ENCODE measurements at regions not wholly inside any gene's neighbourhood (a gene's known extent, or its start where the extent isn't known, plus 50 kb on each side); places are given as distances from the start of the nearest gene placed in this dataset.

GRCh38 chr7:17481118-17481517 lies 182.7 kb downstream of the AHR start:
- DNase-seq, result no peak
- Mint-ChIP-seq H3K9me3 (no peaks in the 10 kb centered on the region), H3K36me3 (ENCODE audit: insufficient read depth) (no peaks in the 10 kb centered on the region), H3K4me3 (no peak overlapping the region), H3K4me1 (ENCODE audit: low read depth) (no peaks in the 10 kb centered on the region), H3K27me3 (ENCODE audit: low read depth) (no peaks in the 10 kb centered on the region)
- no peak for ATAC-seq

- Mint-ChIP-seq H3K27me3 (ENCODE audit: low read depth) (no peaks in the 10 kb centered on the region), H3K9me3 (no peaks in the 10 kb centered on the region), H3K36me3 (ENCODE audit: insufficient read depth) (no peaks in the 10 kb centered on the region), H3K4me3 (no peak overlapping the region), H3K4me1 (ENCODE audit: low read depth) (peaks cover 11% of the 10 kb centered on the region)
- DNase-seq, result no peak
- ATAC-seq, result no peak
Measured at GRCh38 chr7:17485368-17485767, 186.9 kb downstream of the AHR start.

- Mint-ChIP-seq H3K9me3 (no peaks in the 10 kb centered on the region), H3K27me3 (ENCODE audit: low read depth) (no peaks in the 10 kb centered on the region), H3K4me3 (no peak overlapping the region), H3K36me3 (ENCODE audit: insufficient read depth) (no peaks in the 10 kb centered on the region), H3K4me1 (ENCODE audit: low read depth) (peaks cover 14% of the 10 kb centered on the region)
- DNase-seq (no peak), ATAC-seq (no peak)
Measured at GRCh38 chr7:17485904-17486303, 187.5 kb downstream of the AHR start.

GRCh38 chr7:17486835-17487234 lies 188.4 kb downstream of the AHR start:
- Mint-ChIP-seq H3K9me3 (no peaks in the 10 kb centered on the region), H3K4me3 (no peak overlapping the region), H3K4me1 (ENCODE audit: low read depth) (peaks cover 15% of the 10 kb centered on the region), H3K36me3 (ENCODE audit: insufficient read depth) (no peaks in the 10 kb centered on the region), H3K27me3 (ENCODE audit: low read depth) (no peaks in the 10 kb centered on the region)
- DNase-seq (no peak), ATAC-seq (no peak)

GRCh38 chr7:17487343-17487742 lies 188.9 kb downstream of the AHR start:
- Mint-ChIP-seq H3K36me3 (ENCODE audit: insufficient read depth) (no peaks in the 10 kb centered on the region), H3K9me3 (no peaks in the 10 kb centered on the region)

GRCh38 chr7:17488829-17489228 lies 190.4 kb downstream of the AHR start:
- no peaks in the 10 kb centered on the region for H3K9me3 Mint-ChIP-seq
- no peaks in the 10 kb centered on the region for H3K36me3 Mint-ChIP-seq (ENCODE audit: insufficient read depth)
- peaks cover 15% of the 10 kb centered on the region for H3K4me1 Mint-ChIP-seq (ENCODE audit: low read depth)
- ATAC-seq (no peak), DNase-seq (no peak)
- no peak overlapping the region for H3K4me3 Mint-ChIP-seq
- H3K27me3 Mint-ChIP-seq (ENCODE audit: low read depth), result no peaks in the 10 kb centered on the region

More at GRCh38 chr7:17487343-17487742, 188.9 kb downstream of the AHR start:
- DNase-seq (no peak), ATAC-seq (no peak)
- H3K27me3 Mint-ChIP-seq (ENCODE audit: low read depth), result no peaks in the 10 kb centered on the region
- H3K4me1 Mint-ChIP-seq (ENCODE audit: low read depth), result peaks cover 15% of the 10 kb centered on the region
- no peak overlapping the region for H3K4me3 Mint-ChIP-seq

GRCh38 chr7:17489961-17490360 lies 191.5 kb downstream of the AHR start:
- Mint-ChIP-seq H3K36me3 (ENCODE audit: insufficient read depth) (no peaks in the 10 kb centered on the region), H3K9me3 (no peaks in the 10 kb centered on the region)

GRCh38 chr7:17490825-17491224 lies 192.4 kb downstream of the AHR start:
- DNase-seq (no peak), ATAC-seq (no peak)
- Mint-ChIP-seq H3K4me3 (no peak overlapping the region), H3K27me3 (ENCODE audit: low read depth) (no peaks in the 10 kb centered on the region), H3K9me3 (no peaks in the 10 kb centered on the region), H3K4me1 (ENCODE audit: low read depth) (peaks cover 15% of the 10 kb centered on the region), H3K36me3 (ENCODE audit: insufficient read depth) (no peaks in the 10 kb centered on the region)

More at GRCh38 chr7:17489961-17490360, 191.5 kb downstream of the AHR start:
- Mint-ChIP-seq H3K27me3 (ENCODE audit: low read depth) (no peaks in the 10 kb centered on the region), H3K4me3 (no peak overlapping the region), H3K4me1 (ENCODE audit: low read depth) (peaks cover 15% of the 10 kb centered on the region)
- ATAC-seq, result no peak
- no peak for DNase-seq

- H3K4me1 Mint-ChIP-seq (ENCODE audit: low read depth), result peaks cover 15% of the 10 kb centered on the region
- DNase-seq (no peak), ATAC-seq (peak in 1 of 2 donors; percentile 41)
- no peaks in the 10 kb centered on the region for H3K36me3 Mint-ChIP-seq (ENCODE audit: insufficient read depth)
- no peak overlapping the region for H3K4me3 Mint-ChIP-seq
- no peaks in the 10 kb centered on the region for H3K9me3 Mint-ChIP-seq
- H3K27me3 Mint-ChIP-seq (ENCODE audit: low read depth), result no peaks in the 10 kb centered on the region
Measured at GRCh38 chr7:17492437-17492836, 194.0 kb downstream of the AHR start.

- Mint-ChIP-seq H3K4me1 (ENCODE audit: low read depth) (peaks cover 15% of the 10 kb centered on the region), H3K4me3 (no peak overlapping the region), H3K36me3 (ENCODE audit: insufficient read depth) (no peaks in the 10 kb centered on the region), H3K27me3 (ENCODE audit: low read depth) (no peaks in the 10 kb centered on the region), H3K9me3 (no peaks in the 10 kb centered on the region)
- ATAC-seq, result no peak
- DNase-seq, result no peak
Measured at GRCh38 chr7:17493446-17493845, 195.0 kb downstream of the AHR start.

GRCh38 chr7:17495655-17496394 lies 197.4 kb downstream of the AHR start:
- no peak for ATAC-seq
- Mint-ChIP-seq H3K9me3 (no peaks in the 10 kb centered on the region), H3K4me3 (no peak overlapping the region), H3K27me3 (ENCODE audit: low read depth) (no peaks in the 10 kb centered on the region), H3K4me1 (ENCODE audit: low read depth) (peaks cover 2% of the 10 kb centered on the region), H3K36me3 (ENCODE audit: insufficient read depth) (no peaks in the 10 kb centered on the region)
- no peak for DNase-seq

GRCh38 chr7:17497136-17497535 lies 198.7 kb downstream of the AHR start:
- Mint-ChIP-seq H3K36me3 (ENCODE audit: insufficient read depth) (no peaks in the 10 kb centered on the region), H3K9me3 (no peaks in the 10 kb centered on the region), H3K27me3 (ENCODE audit: low read depth) (no peaks in the 10 kb centered on the region), H3K4me1 (ENCODE audit: low read depth) (no peaks in the 10 kb centered on the region), H3K4me3 (no peak overlapping the region)
- DNase-seq, result no peak
- ATAC-seq, result no peak

- no peaks in the 10 kb centered on the region for H3K36me3 Mint-ChIP-seq (ENCODE audit: insufficient read depth)
- no peaks in the 10 kb centered on the region for H3K4me1 Mint-ChIP-seq (ENCODE audit: low read depth)
- no peak overlapping the region for H3K4me3 Mint-ChIP-seq
- ATAC-seq (no peak), DNase-seq (no peak)
- no peaks in the 10 kb centered on the region for H3K9me3 Mint-ChIP-seq
- H3K27me3 Mint-ChIP-seq (ENCODE audit: low read depth), result no peaks in the 10 kb centered on the region
Measured at GRCh38 chr7:17497549-17498167, 199.2 kb downstream of the AHR start.

- H3K36me3 Mint-ChIP-seq (ENCODE audit: insufficient read depth), result no peaks in the 10 kb centered on the region
- ATAC-seq (no peak), DNase-seq (no peak)
- no peaks in the 10 kb centered on the region for H3K27me3 Mint-ChIP-seq (ENCODE audit: low read depth)
- H3K4me1 Mint-ChIP-seq (ENCODE audit: low read depth), result no peaks in the 10 kb centered on the region
- H3K9me3 Mint-ChIP-seq, result no peaks in the 10 kb centered on the region
- H3K4me3 Mint-ChIP-seq, result no peak overlapping the region
Measured at GRCh38 chr7:17498230-17498629, 199.8 kb downstream of the AHR start.

GRCh38 chr7:17500736-17501135 lies 202.3 kb downstream of the AHR start:
- DNase-seq, result no peak
- H3K36me3 Mint-ChIP-seq (ENCODE audit: insufficient read depth), result no peaks in the 10 kb centered on the region
- H3K4me1 Mint-ChIP-seq (ENCODE audit: low read depth), result no peaks in the 10 kb centered on the region
- H3K4me3 Mint-ChIP-seq, result no peak overlapping the region
- peaks cover 2% of the 10 kb centered on the region for H3K27me3 Mint-ChIP-seq (ENCODE audit: low read depth)
- ATAC-seq, result no peak
- H3K9me3 Mint-ChIP-seq, result no peaks in the 10 kb centered on the region

Data from activated T-cell treated with anti-CD3 and anti-CD28 coated beads, Interleukin-2, amount 50 U/mL, for 4 hours (primary cell).